Glutamatergic neuron (in vitro differentiated cells): ENCODE measurements at regions not wholly inside any gene's neighbourhood (a gene's known extent, or its start where the extent isn't known, plus 50 kb on each side); places are given as distances from the start of the nearest gene placed in this dataset.
A peak's percentile ranks its signal among the peaks of the same experiment; 100 is the strongest.

Source experiments
- DNase-seq: peaks from one replicate; pipeline ENCODE4 v3.0.0; 2022
- H3K27ac Mint-ChIP-seq: one replicate; pipeline ENCODE4 v1.8.0; 2020; ENCODE audit warnings: mild to moderate bottlenecking, mixed read lengths, inconsistent platforms; ENCODE audit not compliant: unreplicated experiment
- H3K27me3 Mint-ChIP-seq: one replicate; pipeline ENCODE4 v1.8.0; 2020; ENCODE audit warnings: mild to moderate bottlenecking, moderate library complexity, mixed read lengths, inconsistent platforms; ENCODE audit not compliant: unreplicated experiment
- H3K36me3 Mint-ChIP-seq: one replicate; pipeline ENCODE4 v1.8.0; 2020; ENCODE audit warnings: mild to moderate bottlenecking, mixed read lengths, inconsistent platforms; ENCODE audit not compliant: unreplicated experiment
- H3K4me1 Mint-ChIP-seq: one replicate; pipeline ENCODE4 v1.8.0; 2020; ENCODE audit warnings: mild to moderate bottlenecking, low read depth, mixed read lengths, inconsistent platforms; ENCODE audit not compliant: unreplicated experiment
- H3K4me3 Mint-ChIP-seq: one replicate; pipeline ENCODE4 v1.8.0; 2020; ENCODE audit warnings: mild to moderate bottlenecking, mixed read lengths, inconsistent platforms; ENCODE audit not compliant: unreplicated experiment
- H3K9me3 Mint-ChIP-seq: one replicate; pipeline ENCODE4 v1.8.0; 2020; ENCODE audit warnings: mild to moderate bottlenecking, moderate library complexity, mixed read lengths, inconsistent platforms; ENCODE audit not compliant: unreplicated experiment
- CTCF ChIP-seq: fragments of 200-600 bp; sonication (generic); IDR thresholded peaks from one replicate; pipeline ENCODE4 v1.5.0; 2021; ENCODE audit not compliant: partially characterized antibody, unreplicated experiment

GRCh38 chr16:85313526-85314301, 201.4 kb upstream of the CIBAR2 start:
- H3K27ac Mint-ChIP-seq = peak overlapping the region; percentile 74
- H3K4me3 Mint-ChIP-seq = peak overlapping the region; percentile 30
- peaks cover 15% of the 10 kb centered on the region for H3K27me3 Mint-ChIP-seq
- peaks cover 6% of the 10 kb centered on the region for H3K9me3 Mint-ChIP-seq
- no peaks in the 10 kb centered on the region for H3K36me3 Mint-ChIP-seq
- DNase-seq = no peak
- TF ChIP-seq CTCF = no peak
- H3K4me1 Mint-ChIP-seq = peaks cover 42% of the 10 kb centered on the region

GRCh38 chr16:85314512-85314971, 202.3 kb upstream of the CIBAR2 start:
- Mint-ChIP-seq H3K4me1 (peaks cover 40% of the 10 kb centered on the region), H3K27ac (peak overlapping the region; percentile 74), H3K27me3 (peaks cover 15% of the 10 kb centered on the region), H3K36me3 (no peaks in the 10 kb centered on the region), H3K4me3 (peak overlapping the region; percentile 55), H3K9me3 (peaks cover 6% of the 10 kb centered on the region)
- no peak for TF ChIP-seq CTCF
- DNase-seq = no peak

- H3K4me1 Mint-ChIP-seq = peaks cover 42% of the 10 kb centered on the region
Observed at GRCh38 chr16:85315866-85316265, 203.6 kb upstream of the CIBAR2 start.

GRCh38 chr16:85316321-85316919, 204.1 kb upstream of the CIBAR2 start:
- Mint-ChIP-seq H3K9me3 (peaks cover 8% of the 10 kb centered on the region), H3K27ac (peak overlapping the region; percentile 97), H3K4me3 (peak overlapping the region; percentile 38), H3K36me3 (no peaks in the 10 kb centered on the region), H3K27me3 (peaks cover 17% of the 10 kb centered on the region), H3K4me1 (peaks cover 44% of the 10 kb centered on the region)
- DNase-seq = peak; percentile 84
- TF ChIP-seq CTCF = peak; percentile 93

More at GRCh38 chr16:85315866-85316265, 203.6 kb upstream of the CIBAR2 start:
- Mint-ChIP-seq H3K36me3 (no peaks in the 10 kb centered on the region), H3K27ac (peak overlapping the region; percentile 97), H3K4me3 (peak overlapping the region; percentile 38), H3K27me3 (peaks cover 17% of the 10 kb centered on the region), H3K9me3 (peaks cover 9% of the 10 kb centered on the region)
- DNase-seq = peak; percentile 68
- TF ChIP-seq CTCF = no peak

- H3K36me3 Mint-ChIP-seq = no peaks in the 10 kb centered on the region
- peaks cover 43% of the 10 kb centered on the region for H3K4me1 Mint-ChIP-seq
- peak overlapping the region; percentile 52 for H3K27ac Mint-ChIP-seq
Observed at GRCh38 chr16:85316944-85317343, 204.7 kb upstream of the CIBAR2 start.

More at GRCh38 chr16:85316944-85317343, 204.7 kb upstream of the CIBAR2 start:
- Mint-ChIP-seq H3K27me3 (peaks cover 17% of the 10 kb centered on the region), H3K9me3 (peaks cover 8% of the 10 kb centered on the region), H3K4me3 (peak overlapping the region; percentile 9)
- no peak for TF ChIP-seq CTCF
- no peak for DNase-seq
